ENCODE measurements at regions not wholly inside any gene's neighbourhood (a gene's known extent, or its start where the extent isn't known, plus 50 kb on each side); places are given as distances from the start of the nearest gene placed in this dataset.
A peak's percentile ranks its signal among the peaks of the same experiment; 100 is the strongest.

DNA sequence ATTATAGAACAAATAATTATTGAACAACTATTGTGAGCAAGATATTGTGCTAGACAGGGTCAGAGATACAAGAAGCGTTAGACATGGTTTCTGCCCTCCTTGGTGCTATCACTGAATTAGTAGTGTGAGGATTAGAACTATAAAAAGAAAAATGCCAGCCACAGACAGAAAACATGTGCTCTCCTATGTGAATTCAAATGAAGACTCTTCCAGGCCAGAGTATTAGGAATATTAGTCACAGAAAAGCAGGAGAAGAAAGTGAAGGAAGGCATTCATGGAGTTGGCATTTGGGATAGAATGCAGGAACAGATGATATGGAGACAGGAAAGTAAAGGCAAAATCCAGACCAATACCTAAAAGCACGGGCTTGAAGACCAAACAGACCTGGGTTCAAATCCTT, 179.6 kb upstream of the TENM3 start:
- Histone ChIP-seq H2BK12ac (ENCODE audit: low read length in 2 of 2) (no peak overlapping the region), H3K14ac (ENCODE audit: low read length in 2 of 2) (no peak overlapping the region), H3K79me1 (replicated peaks; ENCODE audit: low read length, poor library complexity, severe bottlenecking) (peaks cover 14% of the 10 kb centered on the region), H3K4me2 (ENCODE audit: low read length, poor library complexity, severe bottlenecking) (no peak overlapping the region), H3K23ac (ENCODE audit: low read length in 2 of 2) (no peak overlapping the region), H3K4me3 (ENCODE audit: insufficient read depth in 1 of 2, low read depth in 1 of 2, low read length in 2 of 2) (no peak overlapping the region), H3K4me1 (ENCODE audit: control insufficient read depth, insufficient read depth, low read depth, low read length) (peaks cover 4% of the 10 kb centered on the region), H3K27ac (ENCODE audit: low read length, poor library complexity, severe bottlenecking) (peak overlapping the region; percentile 48), H4K91ac (ENCODE audit: low read length) (no peak overlapping the region), H2BK15ac (ENCODE audit: low read depth, poor library complexity, severe bottlenecking) (no peak overlapping the region), H3K4ac (ENCODE audit: low read depth in 1 of 2, low read length in 2 of 2) (no peak overlapping the region), H2AFZ (ENCODE audit: low read depth, low read length) (no peak overlapping the region), H3K9me3 (ENCODE audit: control insufficient read depth, low read length) (no peaks in the 10 kb centered on the region), H2BK5ac (ENCODE audit: low read depth, low read length, poor library complexity, severe bottlenecking) (no peak overlapping the region), H2BK120ac (ENCODE audit: low read depth, low read length) (no peak overlapping the region), H3K36me3 (ENCODE audit: control insufficient read depth in 1 of 2, insufficient read depth in 2 of 2, low read depth in 1 of 2, low read length in 2 of 2) (no peaks in the 10 kb centered on the region), H3K9ac (ENCODE audit: low read length) (no peak overlapping the region), H2AK5ac (ENCODE audit: low read length, severe bottlenecking) (peak overlapping the region; percentile 39), H3K27me3 (ENCODE audit: control insufficient read depth in 1 of 2, insufficient read depth in 1 of 2, low read length in 2 of 2) (no peaks in the 10 kb centered on the region), H3K18ac (ENCODE audit: low read depth in 1 of 2, low read length in 2 of 2) (no peak overlapping the region), H4K8ac (ENCODE audit: low read length) (no peak overlapping the region)
- DNase-seq = no peak
- WGBS = 95% methylated on average over 2 of the region's 2 CpGs

DNA sequence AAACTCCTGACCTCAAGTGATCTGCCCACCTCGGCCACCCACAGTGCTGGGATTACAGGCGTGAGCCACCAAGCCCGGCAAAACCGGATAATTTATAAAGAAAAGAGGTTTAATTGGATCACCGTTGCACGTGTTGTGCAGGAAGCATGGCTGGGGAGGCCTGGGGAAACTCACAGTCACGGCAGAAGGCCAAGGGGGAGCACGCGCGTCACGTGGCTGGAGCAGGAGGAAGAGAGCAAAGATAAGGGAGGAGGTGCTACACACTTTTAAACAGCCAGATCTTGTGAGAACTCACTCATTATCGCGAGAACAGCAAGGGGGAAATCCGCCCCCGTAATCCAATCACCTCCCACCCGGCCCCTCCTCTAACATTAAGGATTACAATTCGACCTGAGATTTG, 177.9 kb upstream of the TENM3 start:
- WGBS = 86% methylated on average over 17 of the region's 17 CpGs
- Histone ChIP-seq H3K27ac (ENCODE audit: low read length, poor library complexity, severe bottlenecking) (no peak overlapping the region), H3K9me3 (ENCODE audit: control insufficient read depth, low read length) (no peaks in the 10 kb centered on the region), H3K9ac (ENCODE audit: low read length) (no peak overlapping the region), H2BK120ac (ENCODE audit: low read depth, low read length) (no peak overlapping the region), H3K4me1 (ENCODE audit: control insufficient read depth, insufficient read depth, low read depth, low read length) (peaks cover 2% of the 10 kb centered on the region), H2AFZ (ENCODE audit: low read depth, low read length) (no peak overlapping the region), H3K4ac (ENCODE audit: low read depth in 1 of 2, low read length in 2 of 2) (no peak overlapping the region), H3K23ac (ENCODE audit: low read length in 2 of 2) (no peak overlapping the region), H3K36me3 (ENCODE audit: control insufficient read depth in 1 of 2, insufficient read depth in 2 of 2, low read depth in 1 of 2, low read length in 2 of 2) (no peaks in the 10 kb centered on the region), H3K14ac (ENCODE audit: low read length in 2 of 2) (no peak overlapping the region), H3K4me2 (ENCODE audit: low read length, poor library complexity, severe bottlenecking) (no peak overlapping the region), H2BK15ac (ENCODE audit: low read depth, poor library complexity, severe bottlenecking) (no peak overlapping the region), H2BK5ac (ENCODE audit: low read depth, low read length, poor library complexity, severe bottlenecking) (no peak overlapping the region), H2AK5ac (ENCODE audit: low read length, severe bottlenecking) (no peak overlapping the region), H3K27me3 (ENCODE audit: control insufficient read depth in 1 of 2, insufficient read depth in 1 of 2, low read length in 2 of 2) (no peaks in the 10 kb centered on the region), H3K79me1 (replicated peaks; ENCODE audit: low read length, poor library complexity, severe bottlenecking) (peaks cover 17% of the 10 kb centered on the region), H2BK12ac (ENCODE audit: low read length in 2 of 2) (no peak overlapping the region), H3K18ac (ENCODE audit: low read depth in 1 of 2, low read length in 2 of 2) (no peak overlapping the region), H4K91ac (ENCODE audit: low read length) (no peak overlapping the region), H4K8ac (ENCODE audit: low read length) (no peak overlapping the region), H3K4me3 (ENCODE audit: insufficient read depth in 1 of 2, low read depth in 1 of 2, low read length in 2 of 2) (no peak overlapping the region)
- no peak for DNase-seq

DNA sequence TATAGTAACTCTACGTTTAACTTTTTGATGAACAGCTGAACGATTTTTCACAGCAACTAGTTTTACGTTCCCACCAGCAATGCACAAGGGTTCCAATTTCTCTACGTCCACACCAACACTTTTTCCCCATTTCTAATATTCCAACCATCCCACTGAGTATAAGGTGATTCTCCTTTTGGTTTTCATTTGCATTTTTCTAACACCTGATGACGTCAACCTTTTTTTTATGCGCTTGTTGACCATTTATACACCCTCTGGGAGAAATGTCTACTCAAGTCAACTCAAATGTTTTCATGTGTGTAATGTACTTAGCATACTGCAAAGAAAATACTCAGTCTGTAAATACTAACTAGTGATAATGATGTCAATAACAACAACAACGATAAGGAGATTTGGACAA, 177.2 kb upstream of the TENM3 start:
- no peak overlapping the region for H3K4me3 ChIP-seq (ENCODE audit: insufficient read depth in 1 of 2, low read depth in 1 of 2, low read length in 2 of 2)
- no peak overlapping the region for H3K27ac ChIP-seq (ENCODE audit: low read length, poor library complexity, severe bottlenecking)
- no peak overlapping the region for H3K4ac ChIP-seq (ENCODE audit: low read depth in 1 of 2, low read length in 2 of 2)
- H2BK15ac ChIP-seq (ENCODE audit: low read depth, poor library complexity, severe bottlenecking) = no peak overlapping the region
- H2AK5ac ChIP-seq (ENCODE audit: low read length, severe bottlenecking) = no peak overlapping the region
- H3K79me1 ChIP-seq (replicated peaks; ENCODE audit: low read length, poor library complexity, severe bottlenecking) = peaks cover 13% of the 10 kb centered on the region
- H2AFZ ChIP-seq (ENCODE audit: low read depth, low read length) = no peak overlapping the region
- H3K18ac ChIP-seq (ENCODE audit: low read depth in 1 of 2, low read length in 2 of 2) = no peak overlapping the region
- H3K23ac ChIP-seq (ENCODE audit: low read length in 2 of 2) = no peak overlapping the region
- no peak overlapping the region for H3K14ac ChIP-seq (ENCODE audit: low read length in 2 of 2)
- H3K27me3 ChIP-seq (ENCODE audit: control insufficient read depth in 1 of 2, insufficient read depth in 1 of 2, low read length in 2 of 2) = no peaks in the 10 kb centered on the region
- no peaks in the 10 kb centered on the region for H3K9me3 ChIP-seq (ENCODE audit: control insufficient read depth, low read length)
- H3K36me3 ChIP-seq (ENCODE audit: control insufficient read depth in 1 of 2, insufficient read depth in 2 of 2, low read depth in 1 of 2, low read length in 2 of 2) = no peaks in the 10 kb centered on the region
- no peak for DNase-seq
- H3K4me1 ChIP-seq (ENCODE audit: control insufficient read depth, insufficient read depth, low read depth, low read length) = peaks cover 4% of the 10 kb centered on the region
- WGBS = 88% methylated on average over 6 of the region's 7 CpGs
- H4K91ac ChIP-seq (ENCODE audit: low read length) = no peak overlapping the region
- no peak overlapping the region for H2BK12ac ChIP-seq (ENCODE audit: low read length in 2 of 2)
- H2BK120ac ChIP-seq (ENCODE audit: low read depth, low read length) = no peak overlapping the region
- no peak overlapping the region for H4K8ac ChIP-seq (ENCODE audit: low read length)
- H2BK5ac ChIP-seq (ENCODE audit: low read depth, low read length, poor library complexity, severe bottlenecking) = no peak overlapping the region
- H3K9ac ChIP-seq (ENCODE audit: low read length) = no peak overlapping the region
- H3K4me2 ChIP-seq (ENCODE audit: low read length, poor library complexity, severe bottlenecking) = no peak overlapping the region

DNA sequence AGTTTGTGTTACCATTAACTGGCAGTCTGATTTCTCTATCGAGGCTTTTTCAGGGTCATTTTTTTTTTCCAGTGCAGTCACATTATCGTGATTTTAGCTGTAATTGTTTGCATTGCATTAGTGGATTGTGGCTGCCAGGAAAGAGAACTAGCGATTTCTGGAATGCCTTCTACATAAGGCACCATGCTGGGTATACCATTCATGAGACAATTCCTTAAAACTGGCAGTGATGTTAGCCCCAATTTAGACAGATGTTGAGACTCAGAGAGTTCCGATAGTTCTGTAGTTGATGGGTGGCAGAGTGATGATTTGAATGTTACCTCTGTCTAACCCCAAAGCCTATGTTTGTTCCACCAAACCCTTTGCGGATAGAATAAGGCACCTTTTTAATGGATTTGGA, 175.4 kb upstream of the TENM3 start:
- Histone ChIP-seq H2BK15ac (ENCODE audit: low read depth, poor library complexity, severe bottlenecking) (no peak overlapping the region), H2BK5ac (ENCODE audit: low read depth, low read length, poor library complexity, severe bottlenecking) (peak overlapping the region; percentile 70), H3K23ac (ENCODE audit: low read length in 2 of 2) (no peak overlapping the region), H3K9me3 (ENCODE audit: control insufficient read depth, low read length) (peaks cover 6% of the 10 kb centered on the region), H3K14ac (ENCODE audit: low read length in 2 of 2) (no peak overlapping the region), H3K27ac (ENCODE audit: low read length, poor library complexity, severe bottlenecking) (no peak overlapping the region), H4K8ac (ENCODE audit: low read length) (no peak overlapping the region), H4K91ac (ENCODE audit: low read length) (no peak overlapping the region), H2BK120ac (ENCODE audit: low read depth, low read length) (no peak overlapping the region), H3K4me1 (ENCODE audit: control insufficient read depth, insufficient read depth, low read depth, low read length) (peaks cover 4% of the 10 kb centered on the region), H3K79me1 (replicated peaks; ENCODE audit: low read length, poor library complexity, severe bottlenecking) (peaks cover 10% of the 10 kb centered on the region), H2BK12ac (ENCODE audit: low read length in 2 of 2) (no peak overlapping the region), H3K18ac (ENCODE audit: low read depth in 1 of 2, low read length in 2 of 2) (no peak overlapping the region), H3K4ac (ENCODE audit: low read depth in 1 of 2, low read length in 2 of 2) (no peak overlapping the region), H3K27me3 (ENCODE audit: control insufficient read depth in 1 of 2, insufficient read depth in 1 of 2, low read length in 2 of 2) (no peaks in the 10 kb centered on the region), H2AK5ac (ENCODE audit: low read length, severe bottlenecking) (no peak overlapping the region), H3K4me2 (ENCODE audit: low read length, poor library complexity, severe bottlenecking) (no peak overlapping the region), H2AFZ (ENCODE audit: low read depth, low read length) (no peak overlapping the region), H3K36me3 (ENCODE audit: control insufficient read depth in 1 of 2, insufficient read depth in 2 of 2, low read depth in 1 of 2, low read length in 2 of 2) (no peaks in the 10 kb centered on the region), H3K9ac (ENCODE audit: low read length) (no peak overlapping the region), H3K4me3 (ENCODE audit: insufficient read depth in 1 of 2, low read depth in 1 of 2, low read length in 2 of 2) (no peak overlapping the region)
- WGBS = 68% methylated on average over 4 of the region's 5 CpGs
- no peak for DNase-seq

Data from mesenchymal stem cell (in vitro differentiated cells and primary cell).